ENCODE measurements at regions not wholly inside any gene's neighbourhood (a gene's known extent, or its start where the extent isn't known, plus 50 kb on each side); places are given as distances from the start of the nearest gene placed in this dataset.

DNA sequence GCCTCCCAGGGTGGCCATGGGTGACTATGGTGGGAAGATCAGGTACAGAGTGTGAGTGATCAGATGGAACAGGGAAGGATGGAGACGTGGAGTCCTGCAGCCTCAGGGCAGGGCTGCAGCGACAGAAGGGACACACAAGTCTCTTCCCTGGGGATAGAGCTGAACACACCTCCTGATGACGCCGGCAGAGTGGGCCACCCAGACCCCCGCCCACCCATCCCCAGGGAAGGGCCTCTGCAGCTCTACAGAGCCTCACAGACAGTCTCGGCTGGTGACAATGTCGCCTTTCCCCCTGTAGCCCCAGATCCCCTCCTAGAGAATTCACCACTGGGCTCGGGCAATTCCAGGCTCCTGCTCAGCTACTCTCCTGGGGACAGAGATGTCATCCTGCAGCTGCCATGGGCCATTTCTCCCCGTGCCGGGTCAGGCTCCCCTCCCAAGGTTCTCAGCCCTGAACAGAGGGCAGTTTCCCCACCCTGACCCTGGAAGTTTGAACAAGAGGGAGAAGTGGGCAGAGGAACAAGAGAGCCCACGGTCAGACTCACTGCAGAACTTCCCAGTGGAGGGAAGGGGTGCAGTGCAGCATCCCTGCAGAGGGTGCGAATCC lies 115.7 kb downstream of the NCOR2 start:
- in situ Hi-C loops (cut with HindIII; ENCODE audit: low sequenced_read_pairs), result no loop called here
- DNase-seq (ENCODE audit: low spot score), result no peak

- in situ Hi-C loops (cut with HindIII; ENCODE audit: low sequenced_read_pairs), result no loop called here
These were observed 116.4 kb downstream of the NCOR2 start for GRCh38 chr12:124451016-124451415.

DNA sequence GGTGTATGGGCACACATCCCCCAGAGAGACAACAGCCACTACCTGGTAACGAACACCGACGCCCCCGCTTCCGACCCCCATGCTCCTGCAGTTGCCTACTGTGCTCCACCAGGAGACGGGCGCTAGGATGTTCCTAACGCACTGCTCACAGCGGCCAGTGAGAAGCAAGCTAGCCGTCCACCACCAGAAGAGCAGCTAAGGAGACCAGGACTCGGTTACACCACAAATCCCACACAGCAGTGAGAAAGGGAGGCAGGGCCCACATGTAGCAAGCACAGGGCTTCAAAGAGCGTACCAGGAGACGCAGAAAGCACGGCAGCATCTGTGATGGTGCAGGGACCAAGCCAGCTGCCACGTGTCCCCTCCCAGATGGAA lies 117.0 kb downstream of the NCOR2 start:
- no peak for DNase-seq (ENCODE audit: low spot score)
- in situ Hi-C loops (cut with HindIII; ENCODE audit: low sequenced_read_pairs), result no loop called here

More at GRCh38 chr12:124451016-124451415, 116.4 kb downstream of the NCOR2 start:
- no peak for DNase-seq (ENCODE audit: low spot score)

GRCh38 chr12:124449623-124450375 lies 117.6 kb downstream of the NCOR2 start:
- no peak for DNase-seq (ENCODE audit: low spot score)
- in situ Hi-C loops (cut with HindIII; ENCODE audit: low sequenced_read_pairs), result no loop called here

GRCh38 chr12:124448955-124449622 lies 118.3 kb downstream of the NCOR2 start:
- in situ Hi-C loops (cut with HindIII; ENCODE audit: low sequenced_read_pairs), result no loop called here
- no peak for DNase-seq (ENCODE audit: low spot score)

- in situ Hi-C loops (cut with HindIII; ENCODE audit: low sequenced_read_pairs), result no loop called here
These were observed 119.0 kb downstream of the NCOR2 start for GRCh38 chr12:124448241-124448954.

DNA sequence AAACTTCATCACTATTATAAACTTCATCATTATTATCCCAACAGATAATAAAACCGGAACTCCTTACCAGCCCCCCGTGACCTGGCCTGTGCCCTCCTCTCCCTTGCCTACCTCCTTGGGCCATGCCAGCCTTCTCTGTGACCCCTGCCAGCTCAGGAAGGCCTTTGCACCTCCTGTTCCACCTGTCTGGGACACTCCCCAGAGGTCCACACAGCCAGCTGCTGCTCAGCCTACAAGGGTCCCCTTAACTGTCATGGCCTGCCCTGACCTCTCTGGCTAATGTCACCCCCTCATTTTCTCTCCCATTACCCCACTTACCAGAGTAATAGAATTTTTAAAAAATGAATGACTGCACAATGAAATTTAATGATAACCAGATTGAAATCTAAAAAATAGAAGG lies 121.0 kb downstream of the NCOR2 start:
- no peak for DNase-seq (ENCODE audit: low spot score)
- in situ Hi-C loops (cut with HindIII; ENCODE audit: low sequenced_read_pairs), result no loop called here

More at GRCh38 chr12:124448241-124448954, 119.0 kb downstream of the NCOR2 start:
- DNase-seq (ENCODE audit: low spot score), result no peak

DNA sequence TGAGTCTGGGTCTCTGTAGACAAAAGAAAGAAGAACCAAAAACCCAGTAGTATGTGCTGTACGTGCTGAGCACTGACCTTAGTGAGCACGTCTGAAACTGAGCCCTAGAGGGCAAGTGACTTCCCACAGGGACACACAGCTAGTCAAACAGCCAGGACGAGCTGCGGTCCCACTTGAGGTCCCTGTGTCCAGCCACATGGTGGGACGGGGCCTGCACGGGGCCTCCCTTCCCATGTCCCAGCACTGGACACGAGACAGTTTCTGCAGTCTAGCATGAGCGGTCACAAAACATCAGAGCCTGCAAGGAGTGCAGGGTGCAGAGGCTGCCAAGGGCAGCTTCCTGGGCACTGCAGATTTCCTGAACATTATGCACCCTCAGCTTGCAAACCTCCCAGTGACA lies 121.6 kb downstream of the NCOR2 start:
- in situ Hi-C loops (cut with HindIII; ENCODE audit: low sequenced_read_pairs), result no loop called here
- no peak for DNase-seq (ENCODE audit: low spot score)

- in situ Hi-C loops (cut with HindIII; ENCODE audit: low sequenced_read_pairs), result no loop called here
- peak; percentile 59 for DNase-seq (ENCODE audit: low spot score)
These were observed 122.2 kb downstream of the NCOR2 start for GRCh38 chr12:124445121-124445718.

DNA sequence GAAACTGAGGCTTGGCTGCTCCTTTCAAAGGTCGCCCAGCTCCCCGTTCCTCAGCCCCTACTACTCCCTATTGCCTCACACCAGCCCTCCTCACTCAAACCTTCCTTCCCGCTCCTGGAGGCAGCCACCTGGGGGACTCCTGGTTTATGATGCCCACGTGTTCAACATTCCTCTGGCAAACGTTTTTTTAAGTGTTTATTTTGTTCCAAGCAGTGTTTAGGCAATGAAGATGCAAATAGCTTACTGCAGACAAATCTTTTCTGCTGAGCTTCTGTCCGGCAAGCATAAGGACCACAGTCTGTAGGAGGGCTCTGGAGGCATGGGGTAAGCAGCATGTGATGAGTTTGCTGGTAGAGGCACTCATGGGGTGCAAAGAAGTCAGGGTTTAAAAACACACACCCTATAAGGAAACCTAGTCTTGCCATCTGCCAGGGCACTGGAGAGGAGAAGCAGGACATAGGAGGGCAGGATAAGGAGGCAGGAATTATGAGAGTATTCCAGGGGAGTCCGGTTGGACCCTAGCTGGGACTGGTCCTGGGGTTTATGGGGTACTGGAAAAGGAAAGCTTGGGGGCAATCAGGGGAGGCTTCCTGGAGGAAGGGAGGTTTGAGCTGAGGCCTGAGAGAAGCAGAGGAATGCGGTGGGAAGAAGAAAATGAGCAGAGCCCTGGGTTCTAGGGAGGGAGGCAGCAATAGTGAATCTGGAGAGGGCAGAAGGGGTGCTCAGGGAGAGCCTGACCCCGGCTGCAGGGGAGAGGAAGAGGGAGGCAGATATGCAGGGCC lies 123.3 kb downstream of the NCOR2 start:
- no peak for DNase-seq (ENCODE audit: low spot score)
- in situ Hi-C loops (cut with HindIII; ENCODE audit: low sequenced_read_pairs), result no loop called here

DNA sequence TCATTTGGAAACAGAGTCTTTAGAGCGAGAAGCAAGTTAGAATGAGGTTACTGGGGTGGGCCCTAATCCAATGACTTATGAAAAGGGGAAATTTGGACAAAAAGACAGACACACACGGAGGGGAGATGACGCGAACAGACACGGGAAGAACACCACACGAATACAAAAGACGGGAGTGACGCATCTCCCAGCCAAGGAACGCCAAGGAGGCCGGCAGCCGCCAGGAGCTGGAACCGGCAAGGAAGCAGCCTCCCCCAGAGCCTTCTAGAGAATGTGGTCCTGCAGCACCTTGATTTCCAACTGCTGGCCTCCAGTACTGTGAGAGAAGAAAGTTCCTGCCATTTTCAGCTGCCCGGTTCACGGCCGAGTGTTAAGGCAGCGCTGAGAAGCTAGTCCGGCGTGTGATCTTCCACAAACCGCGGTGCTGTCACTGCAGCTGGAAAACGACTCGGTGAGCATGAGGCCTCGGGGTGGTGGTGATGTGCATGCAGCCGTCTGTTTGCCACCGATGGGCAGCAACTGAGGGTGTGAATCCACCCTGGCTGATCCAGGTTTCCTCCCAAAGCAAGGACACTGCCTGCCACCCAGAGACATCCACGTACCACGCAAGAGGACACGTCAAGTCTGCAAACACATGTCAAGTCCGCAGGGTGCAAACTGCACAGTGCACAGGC lies 124.5 kb downstream of the NCOR2 start:
- DNase-seq (ENCODE audit: low spot score), result no peak
- in situ Hi-C loops (cut with HindIII; ENCODE audit: low sequenced_read_pairs), result no loop called here

DNA sequence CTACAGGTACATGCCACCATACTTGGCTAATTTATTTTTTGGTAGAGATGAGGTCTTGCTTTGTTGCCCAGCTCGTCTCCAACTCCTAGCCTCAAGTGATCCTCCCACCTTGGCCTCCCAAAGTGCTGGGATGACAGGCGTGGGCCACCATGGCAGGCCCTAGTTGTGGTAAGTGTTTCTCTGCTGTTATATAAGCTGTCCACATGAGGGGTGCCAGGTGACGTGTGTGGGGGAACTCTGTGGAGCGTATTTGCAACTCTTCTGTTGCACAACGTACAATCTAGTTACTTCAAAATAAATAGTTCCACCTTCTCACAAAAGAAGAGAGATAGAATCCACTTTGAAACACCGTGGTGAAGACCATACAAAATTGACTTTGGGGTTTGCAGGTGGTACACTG lies 125.1 kb downstream of the NCOR2 start:
- in situ Hi-C loops (cut with HindIII; ENCODE audit: low sequenced_read_pairs), result no loop called here
- DNase-seq (ENCODE audit: low spot score), result no peak

DNA sequence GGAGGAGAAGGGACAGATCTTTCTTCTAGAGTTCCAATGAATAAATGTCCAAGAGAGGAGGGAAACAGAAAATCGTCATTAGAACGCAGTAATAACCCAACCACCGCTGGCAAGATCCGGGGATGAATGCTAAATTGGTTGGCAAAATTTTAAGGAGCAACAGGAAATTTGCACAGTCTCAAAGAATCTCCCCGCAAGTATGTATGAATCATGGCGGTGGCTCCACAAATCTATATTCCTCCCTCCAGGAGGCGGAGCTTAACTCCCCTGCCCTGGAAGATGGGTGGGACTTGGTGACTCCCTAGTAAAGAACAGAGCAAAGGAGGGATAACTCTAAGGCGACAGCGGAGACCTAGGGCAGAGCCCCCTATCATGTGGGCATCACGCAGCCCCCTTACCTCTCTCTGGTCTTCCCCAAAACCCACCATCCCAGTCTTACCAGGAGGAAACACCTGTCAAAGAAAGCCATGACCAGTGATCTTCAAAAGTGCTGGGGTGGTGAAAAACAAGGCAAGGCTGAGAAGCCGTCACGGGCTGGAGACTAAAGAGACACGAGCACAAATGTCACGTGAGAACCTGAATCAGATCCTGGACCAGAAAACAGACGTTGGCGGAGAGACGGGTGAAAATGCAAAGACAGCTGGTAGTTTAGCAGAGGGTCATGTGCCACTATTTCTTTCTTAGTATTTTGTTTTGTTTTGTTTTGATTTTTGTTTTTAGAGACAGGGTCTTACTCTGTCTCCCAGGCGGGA lies 125.8 kb downstream of the NCOR2 start:
- in situ Hi-C loops (cut with HindIII; ENCODE audit: low sequenced_read_pairs), result no loop called here
- no peak for DNase-seq (ENCODE audit: low spot score)

- no peak for DNase-seq (ENCODE audit: low spot score)
- in situ Hi-C loops (cut with HindIII; ENCODE audit: low sequenced_read_pairs), result no loop called here
These were observed 126.5 kb downstream of the NCOR2 start for GRCh38 chr12:124440841-124441381.

- DNase-seq (ENCODE audit: low spot score), result no peak
- in situ Hi-C loops (cut with HindIII; ENCODE audit: low sequenced_read_pairs), result no loop called here
These were observed 127.3 kb downstream of the NCOR2 start for GRCh38 chr12:124440031-124440626.

- in situ Hi-C loops (cut with HindIII; ENCODE audit: low sequenced_read_pairs), result no loop called here
- no peak for DNase-seq (ENCODE audit: low spot score)
These were observed 128.9 kb downstream of the NCOR2 start for GRCh38 chr12:124438437-124439056.

All from G401 (cell line).